K562 (cell line): ENCODE measurements at regions not wholly inside any gene's neighbourhood (a gene's known extent, or its start where the extent isn't known, plus 50 kb on each side); places are given as distances from the start of the nearest gene placed in this dataset.
A peak's percentile ranks its signal among the peaks of the same experiment; 100 is the strongest.

ENCODE experiments used
- ATF1 ChIP-seq, 2 experiments: fragments of 450-650 bp in 1 of 2; IDR thresholded peaks; 2 replicates each; pipeline ENCODE4 v1.6.1; 2016; ENCODE audit warnings: missing compliant biosample characterization in 1 of 2, missing genetic modification characterization in 1 of 2
- CHD2 ChIP-seq: IDR thresholded peaks from 2 replicates; pipeline ENCODE4 v1.6.1; 2011; ENCODE audit warnings: low read depth, low read length
- DPF2 ChIP-seq: fragments of 450-650 bp; IDR thresholded peaks from 2 replicates; pipeline ENCODE4 v1.6.1; 2016
- EP300 ChIP-seq: IDR thresholded peaks from 2 replicates; pipeline ENCODE4 v1.6.1; 2012; ENCODE audit warnings: low read length, improper control_type of control experiment
- HBP1 ChIP-seq: fragments of 450-650 bp; formaldehyde crosslinking; IDR thresholded peaks from 2 replicates; pipeline ENCODE4 v1.4.0; 2022; ENCODE audit warnings: missing genetic modification characterization
- KAT8 ChIP-seq: fragments of 450-650 bp; IDR thresholded peaks from 2 replicates; pipeline ENCODE4 v1.6.1; 2016; ENCODE audit warnings: low read depth, mild to moderate bottlenecking
- MBD2 ChIP-seq: sonication (generic); IDR thresholded peaks from 2 replicates; pipeline ENCODE4 v1.6.1; 2016; ENCODE audit warnings: low read depth, borderline replicate concordance
- NCOA1 ChIP-seq: fragments of 450-650 bp; IDR thresholded peaks from 2 replicates; pipeline ENCODE4 v1.6.1; 2016; ENCODE audit warnings: low read depth
- NCOA2 ChIP-seq, 2 experiments: fragments of 450-650 bp; IDR thresholded peaks; 2 replicates each; pipeline ENCODE4 v1.6.1; 2018; ENCODE audit warnings: mild to moderate bottlenecking in 2 of 2, moderate library complexity in 1 of 2; ENCODE audit not compliant: partially characterized antibody in 2 of 2
- NCOR1 ChIP-seq: fragments of 450-650 bp; IDR thresholded peaks from 2 replicates; pipeline ENCODE4 v1.6.1; 2016; ENCODE audit warnings: mild to moderate bottlenecking, moderate library complexity
- PHB ChIP-seq: fragments of 250-450 bp; sonication (Bioruptor Pico); IDR thresholded peaks from 2 replicates; pipeline ENCODE4 v1.5.0; 2021
- POLR2AphosphoS5 ChIP-seq: IDR thresholded peaks from 2 replicates; pipeline ENCODE4 v1.6.1; 2011; ENCODE audit warnings: mild to moderate bottlenecking, low read depth, low read length, moderate library complexity; ENCODE audit not compliant: control insufficient read depth, insufficient read depth
- VEZF1 ChIP-seq: fragments of 200-800 bp; sonication (Bioruptor generic); IDR thresholded peaks from 2 replicates; pipeline ENCODE4 v1.6.1; 2017; ENCODE audit warnings: missing genetic modification characterization, missing compliant biosample characterization
- YY1 ChIP-seq, 3 experiments: IDR thresholded peaks; 2 replicates each; pipeline ENCODE4 v1.6.1; 2011; ENCODE audit warnings: low read length in 2 of 3, mild to moderate bottlenecking in 2 of 3, moderate library complexity in 2 of 3, borderline replicate concordance in 1 of 3, control low read depth in 1 of 3, low read depth in 1 of 3; ENCODE audit not compliant: insufficient read depth in 3 of 3, insufficient replicate concordance in 2 of 3, control insufficient read depth in 1 of 3, insufficient read length in 1 of 3; ENCODE audit errors: extremely low read depth in 1 of 3
- ZBTB17 ChIP-seq: fragments of 450-650 bp; formaldehyde crosslinking; IDR thresholded peaks from 2 replicates; pipeline ENCODE4 v1.4.0; 2020; ENCODE audit warnings: mild to moderate bottlenecking
- ZNF507 ChIP-seq: conservative IDR thresholded peaks from 2 replicates; pipeline ENCODE4 v1.6.1; 2017; ENCODE audit warnings: missing genetic modification characterization, missing compliant biosample characterization
- ZNF609 ChIP-seq: sonication (generic); formaldehyde crosslinking; IDR thresholded peaks from 2 replicates; pipeline ENCODE4 v1.8.1; 2023; ENCODE audit warnings: missing genetic modification reagents, mild to moderate bottlenecking, borderline replicate concordance

GRCh38 chr2:158047156-158047611 lies 54.5 kb upstream of the UPP2 start (continued):
- no peak for TF ChIP-seq ATF1 (CRISPR knock-in tag; IDR thresholded peaks at IDR 0.05)
- no peak for TF ChIP-seq ATF1 (tag; IDR thresholded peaks at IDR 0.05)
- no peak for TF ChIP-seq ZNF507 (tag)
- peak; percentile 52 for TF ChIP-seq VEZF1
- peak; percentile 86; the same call in 1 of the 2 replicates for TF ChIP-seq NCOA1
- no peak for TF ChIP-seq KAT8
- TF ChIP-seq PHB (CRISPR knock-in tag): no peak
- no peak for TF ChIP-seq HBP1 (CRISPR knock-in tag)
- peak; percentile 61; the same call in 1 of the 2 replicates for TF ChIP-seq DPF2
- TF ChIP-seq MBD2: 0 out of 2 replicates have a peak, but pooled peaks have one; percentile 32
- TF ChIP-seq EP300: peak; percentile 87
- TF ChIP-seq NCOA2 (IDR thresholded peaks at IDR 0.05; ENCODE audit: partially characterized antibody in 2 of 2): peak in 1 of 2 experiments; percentile 24
- TF ChIP-seq ZNF609 (CRISPR knock-in tag): no peak
- TF ChIP-seq YY1 (IDR thresholded peaks at IDR 0.05; ENCODE audit: borderline replicate concordance in 1 of 3, control insufficient read depth in 1 of 3, extremely low read depth in 1 of 3, insufficient read depth in 3 of 3, insufficient read length in 1 of 3, insufficient replicate concordance in 2 of 3, low read depth in 1 of 3, low read length in 2 of 3): no peak
- no peak for TF ChIP-seq CHD2
- 0 out of 2 replicates have a peak, but pooled peaks have one; percentile 20 for TF ChIP-seq ZBTB17
- peak; percentile 86 for TF ChIP-seq NCOR1
- 0 out of 2 replicates have a peak, but pooled peaks have one; percentile 26 for TF ChIP-seq POLR2AphosphoS5
